HG03135 (cell line): ENCODE measurements at regions not wholly inside any gene's neighbourhood (a gene's known extent, or its start where the extent isn't known, plus 50 kb on each side); places are given as distances from the start of the nearest gene placed in this dataset.
"Not testable (repeated sequence)": the region's sequence is repeated elsewhere in the genome, so short reads cannot be mapped to it uniquely, and the experiment has no call there.

Experiments
- ATAC-seq: cut with Tn5 transposase; IDR thresholded peaks from one replicate; pipeline ENCODE4 v1.9.1; 2021; ENCODE audit warnings: mild to moderate bottlenecking, moderate library complexity; ENCODE audit not compliant: unreplicated experiment

DNA sequence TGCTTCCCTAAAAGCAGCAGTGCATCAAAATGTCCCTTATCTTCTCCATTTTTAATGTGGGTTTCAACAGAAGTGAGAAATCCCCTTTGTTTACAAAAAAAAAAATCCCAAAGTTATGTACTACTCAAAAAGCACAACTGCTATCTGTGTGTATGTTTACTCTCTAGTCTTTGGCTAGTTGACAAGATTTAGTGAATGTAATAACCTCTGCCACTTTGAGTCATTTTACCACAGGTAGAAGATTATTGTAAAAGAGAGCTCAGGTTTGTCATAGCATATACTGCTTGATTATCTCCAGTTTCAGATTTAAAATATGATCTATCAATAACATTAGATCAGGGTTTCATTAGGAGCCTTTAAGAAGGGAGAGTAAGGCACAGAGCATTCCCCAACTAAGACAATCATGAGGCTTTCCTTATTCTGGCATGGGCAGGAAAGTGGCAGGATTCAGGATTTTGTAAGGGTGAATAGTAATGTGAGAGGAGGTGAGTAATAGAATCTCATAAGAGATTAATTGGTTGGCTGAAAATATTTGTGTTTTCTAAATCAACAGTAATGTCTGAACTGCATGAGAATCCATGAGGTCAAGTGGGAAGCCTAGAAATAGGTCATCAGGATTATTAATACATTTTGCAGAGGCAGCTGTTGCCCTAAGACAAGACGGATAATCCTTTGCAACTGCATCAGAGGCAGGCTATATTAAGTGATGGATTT, 1780.3 kb upstream of the LRRTM1 start:
- ATAC-seq = no peak

DNA sequence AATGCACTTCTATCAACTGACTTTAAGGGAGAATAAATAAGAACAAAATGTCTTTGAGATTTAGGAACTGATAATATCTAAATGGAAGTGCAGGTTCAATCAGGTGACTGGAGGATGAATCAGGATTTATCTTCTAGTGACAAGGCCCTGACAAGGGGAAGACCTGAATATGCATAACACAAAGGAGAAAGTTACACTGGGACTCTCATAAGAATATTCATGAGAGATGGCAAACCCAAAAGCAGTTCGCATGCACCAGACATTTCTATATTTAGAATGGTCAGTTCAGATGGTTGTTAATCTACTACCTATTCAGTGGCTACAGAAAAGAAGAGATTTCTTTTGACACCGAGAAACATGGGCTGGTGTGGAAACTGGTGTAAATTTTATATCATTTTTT, 1771.3 kb upstream of the LRRTM1 start:
- no peak for ATAC-seq

- no peak for ATAC-seq
Observed at GRCh38 chr2:82062463-82062862, 1757.9 kb upstream of the LRRTM1 start.

- ATAC-seq = no peak
Observed at GRCh38 chr2:82055846-82056245, 1751.3 kb upstream of the LRRTM1 start.

GRCh38 chr2:82043867-82044266, 1739.3 kb upstream of the LRRTM1 start:
- ATAC-seq = no peak

- no peak for ATAC-seq
Observed at GRCh38 chr2:82027921-82028615, 1723.5 kb upstream of the LRRTM1 start.

- ATAC-seq = no peak
Observed at GRCh38 chr2:82023710-82024109, 1719.2 kb upstream of the LRRTM1 start.

DNA sequence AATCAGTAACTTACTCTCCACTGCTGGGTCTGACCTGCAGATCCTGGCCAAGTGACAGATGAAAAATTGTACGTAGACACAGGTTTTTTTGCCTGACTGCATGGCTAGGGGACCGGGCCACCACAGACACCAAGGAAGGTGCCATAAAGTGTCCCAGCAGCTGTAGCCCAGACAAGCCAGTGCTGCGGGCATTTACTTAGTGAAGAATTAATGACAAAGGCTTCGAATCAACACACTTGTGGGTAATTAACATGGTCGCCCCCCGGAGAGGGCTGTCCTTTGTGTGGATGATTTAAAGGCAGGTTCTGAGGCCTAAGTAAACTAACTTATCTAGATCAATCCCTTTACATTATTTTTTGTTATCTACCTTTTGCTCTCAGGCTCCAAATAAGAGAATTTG, 1709.1 kb upstream of the LRRTM1 start:
- no peak for ATAC-seq

- no peak for ATAC-seq
Observed at GRCh38 chr2:82007071-82007664, 1702.6 kb upstream of the LRRTM1 start.

- not testable (repeated sequence) for ATAC-seq
Observed at GRCh38 chr2:82005889-82006288, 1701.3 kb upstream of the LRRTM1 start.

GRCh38 chr2:82001614-82002013, 1697.1 kb upstream of the LRRTM1 start:
- ATAC-seq = no peak

- no peak for ATAC-seq
Observed at GRCh38 chr2:82000606-82001005, 1696.1 kb upstream of the LRRTM1 start.

DNA sequence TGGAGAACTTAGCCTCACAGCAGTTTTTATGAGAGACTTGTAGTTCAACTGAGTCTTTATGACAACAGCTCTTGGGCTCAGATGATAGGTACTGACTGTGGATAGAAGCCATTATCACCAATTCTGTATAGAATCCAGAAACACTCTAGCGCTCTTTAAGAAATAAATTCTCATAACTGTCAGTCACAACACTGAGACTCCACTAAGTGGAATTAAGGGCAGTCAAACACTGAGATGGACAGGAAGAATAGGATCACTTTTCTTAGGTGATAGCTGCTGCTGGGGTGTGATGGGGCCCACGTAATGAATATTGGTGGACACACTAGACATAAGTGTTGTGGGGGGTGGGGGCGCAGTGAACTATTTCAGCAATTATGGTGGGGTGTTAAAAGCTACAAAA, 1691.8 kb upstream of the LRRTM1 start:
- ATAC-seq = no peak

- no peak for ATAC-seq
Observed at GRCh38 chr2:81991282-81991681, 1686.7 kb upstream of the LRRTM1 start.

DNA sequence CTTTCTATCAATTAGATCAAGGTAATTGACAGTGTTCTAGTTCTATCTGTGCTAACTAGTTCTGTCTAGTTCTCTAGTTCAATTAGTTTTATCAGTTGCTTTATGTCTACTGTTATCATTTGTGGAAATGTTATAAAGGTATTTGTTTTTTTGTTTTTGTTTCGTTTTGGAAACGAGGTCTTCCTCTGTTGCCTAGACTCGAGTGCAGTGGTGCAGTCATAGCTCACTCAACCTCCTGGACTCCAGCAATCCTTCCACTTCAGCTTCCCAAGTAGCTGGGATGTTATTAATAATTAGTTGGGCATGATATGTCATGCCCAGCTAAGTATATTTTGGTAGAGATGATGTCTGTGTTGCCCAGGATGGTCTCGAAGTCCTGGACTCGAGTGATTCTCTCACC, 1682.8 kb upstream of the LRRTM1 start:
- no peak for ATAC-seq

GRCh38 chr2:81984969-81985637, 1680.6 kb upstream of the LRRTM1 start:
- ATAC-seq = no peak

- ATAC-seq = no peak
Observed at GRCh38 chr2:81981585-81981984, 1677.0 kb upstream of the LRRTM1 start.

DNA sequence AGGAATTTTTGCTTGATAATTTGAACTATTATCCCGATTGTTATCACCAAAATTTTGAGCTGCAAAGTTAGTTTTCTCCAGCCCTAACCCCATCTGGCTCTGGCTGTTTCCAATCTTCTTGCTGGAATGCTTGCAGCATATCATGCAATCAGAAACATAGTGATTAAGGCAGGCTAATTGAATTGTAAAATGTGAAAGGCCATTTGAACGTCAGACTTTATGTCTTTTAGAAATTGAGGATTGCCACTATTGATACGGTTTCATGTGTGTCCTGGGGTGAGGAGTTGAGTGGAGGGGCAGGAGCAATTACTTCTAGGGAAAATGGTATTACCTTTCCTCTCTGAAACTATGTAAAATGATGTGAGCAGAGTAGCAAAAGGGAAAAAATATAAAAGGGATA, 1674.5 kb upstream of the LRRTM1 start:
- ATAC-seq = no peak

GRCh38 chr2:81976998-81977397, 1672.4 kb upstream of the LRRTM1 start:
- ATAC-seq = no peak

DNA sequence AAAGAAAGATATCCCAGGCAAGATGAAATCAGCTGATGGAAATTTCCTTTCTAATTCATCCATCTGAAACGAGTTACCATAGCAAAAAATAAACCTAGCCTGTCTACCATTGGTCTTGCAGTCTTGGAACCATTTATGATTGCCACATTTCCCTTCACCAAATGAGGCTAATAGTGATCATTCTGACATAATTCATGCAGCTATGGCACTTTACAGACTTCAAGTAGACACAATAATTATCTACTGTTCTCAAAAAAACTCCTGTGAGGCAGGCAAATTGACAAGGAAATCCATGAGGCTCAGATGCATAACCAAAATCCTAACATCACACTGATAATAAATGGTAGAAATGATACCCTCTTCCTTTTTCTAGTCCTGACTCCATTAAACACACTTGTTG, 1669.7 kb upstream of the LRRTM1 start:
- no peak for ATAC-seq

- ATAC-seq = no peak
Observed at GRCh38 chr2:81942876-81943275, 1638.3 kb upstream of the LRRTM1 start.
